DOHH2 (cell line): ENCODE measurements at regions not wholly inside any gene's neighbourhood (a gene's known extent, or its start where the extent isn't known, plus 50 kb on each side); places are given as distances from the start of the nearest gene placed in this dataset.

ENCODE experiments used
- H3F3A ChIP-seq: fragments of 200-600 bp; sonication (generic), shearing (Covaris generic); 2 replicates; pipeline ENCODE4 v1.6.0; 2016; ENCODE audit warnings: antibody characterized with exemption, mild to moderate bottlenecking; ENCODE audit not compliant: control insufficient read depth, insufficient read depth
- H3K27ac ChIP-seq: fragments of 200-600 bp; sonication (generic); 2 replicates; pipeline ENCODE4 v1.5.1; 2014; ENCODE audit warnings: low read depth, mild to moderate bottlenecking, low read length, moderate library complexity
- H3K27me3 ChIP-seq: fragments of 200-600 bp; sonication (generic); 2 replicates; pipeline ENCODE4 v1.6.1; 2014; ENCODE audit warnings: mild to moderate bottlenecking, low read length, mixed read lengths; ENCODE audit not compliant: control insufficient read depth
- H3K36me3 ChIP-seq: fragments of 200-600 bp; sonication (generic); 2 replicates; pipeline ENCODE4 v1.6.1; 2014; ENCODE audit warnings: mild to moderate bottlenecking, low read length, moderate library complexity, mixed read lengths; ENCODE audit not compliant: control insufficient read depth
- H3K4me1 ChIP-seq: fragments of 200-600 bp; sonication (generic); 2 replicates; pipeline ENCODE4 v1.6.1; 2014; ENCODE audit warnings: mild to moderate bottlenecking, low read length, mixed read lengths; ENCODE audit not compliant: control insufficient read depth
- H3K4me2 ChIP-seq: fragments of 200-600 bp; sonication (generic); 2 replicates; pipeline ENCODE4 v1.6.0; 2014; ENCODE audit warnings: mild to moderate bottlenecking, low read length, moderate library complexity
- H3K4me3 ChIP-seq: fragments of 200-600 bp; sonication (generic); 2 replicates; pipeline ENCODE4 v1.5.1; 2014; ENCODE audit warnings: mild to moderate bottlenecking, low read length, mixed read lengths
- H3K79me2 ChIP-seq: fragments of 200-600 bp; sonication (generic); 2 replicates; pipeline ENCODE4 v1.6.1; 2014; ENCODE audit warnings: mild to moderate bottlenecking, low read length, mixed read lengths; ENCODE audit not compliant: control insufficient read depth
- H3K9me2 ChIP-seq: fragments of 200-600 bp; sonication (generic); replicated peaks from 2 replicates; pipeline ENCODE4 v1.6.1; 2014; ENCODE audit warnings: mild to moderate bottlenecking, low read length, mixed read lengths; ENCODE audit not compliant: control insufficient read depth
- H3K9me3 ChIP-seq: fragments of 200-600 bp; sonication (generic); 2 replicates; pipeline ENCODE4 v1.6.1; 2014; ENCODE audit warnings: antibody characterized with exemption, low read length, mixed read lengths; ENCODE audit not compliant: control insufficient read depth, insufficient read depth
- H4K20me1 ChIP-seq: fragments of 200-600 bp; sonication (generic); 2 replicates; pipeline ENCODE4 v1.6.0; 2014; ENCODE audit warnings: low read depth, mild to moderate bottlenecking, antibody characterized with exemption, low read length, moderate library complexity; ENCODE audit not compliant: control insufficient read depth, insufficient read depth
- EZH2phosphoT487 ChIP-seq: fragments of 200-600 bp; sonication (generic); IDR thresholded peaks from 2 replicates; pipeline ENCODE4 v1.6.1; 2017; ENCODE audit warnings: borderline replicate concordance, mild to moderate bottlenecking, antibody characterized with exemption, low read length, moderate library complexity, mixed read lengths
- TF ChIP-seq, protein P1 (sequence below): fragments of 200-600 bp; sonication (generic); IDR thresholded peaks from one replicate; pipeline ENCODE4 v1.5.1; 2014; ENCODE audit warnings: antibody characterized with exemption, mild to moderate bottlenecking, low read depth, low read length; ENCODE audit not compliant: poor library complexity, severe bottlenecking

DNA sequence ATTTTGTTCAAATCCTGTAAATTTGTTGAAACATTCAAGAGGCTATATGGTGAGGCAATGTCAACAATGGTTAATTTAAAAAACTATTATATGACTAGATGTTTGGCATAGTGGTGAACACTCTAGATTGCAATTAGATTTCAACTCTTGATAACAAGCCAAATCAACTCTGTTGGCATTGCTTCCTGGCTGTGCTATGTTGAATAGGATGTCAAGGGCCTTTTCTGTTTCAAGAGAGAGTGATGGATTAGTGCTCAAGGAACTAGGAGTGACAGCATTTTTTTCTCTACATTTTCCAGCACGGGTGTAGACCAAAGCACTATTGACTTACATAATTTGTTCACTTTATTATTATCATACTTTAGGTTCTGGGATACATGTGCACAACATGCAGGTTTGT is 172.4 kb upstream of the KCNH7 start:
- Histone ChIP-seq H4K20me1 (no peaks in the 10 kb centered on the region), H3K79me2 (no peaks in the 10 kb centered on the region), H3K27me3 (no peaks in the 10 kb centered on the region), H3K4me2 (no peak overlapping the region), H3K9me3 (no peaks in the 10 kb centered on the region), H3F3A (no peaks in the 10 kb centered on the region), H3K4me3 (no peak overlapping the region), H3K4me1 (no peaks in the 10 kb centered on the region), H3K9me2 (no peaks in the 10 kb centered on the region), H3K36me3 (no peaks in the 10 kb centered on the region), H3K27ac (no peak overlapping the region)
- TF ChIP-seq EZH2phosphoT487 = no peak
- TF ChIP-seq, protein P1, sequence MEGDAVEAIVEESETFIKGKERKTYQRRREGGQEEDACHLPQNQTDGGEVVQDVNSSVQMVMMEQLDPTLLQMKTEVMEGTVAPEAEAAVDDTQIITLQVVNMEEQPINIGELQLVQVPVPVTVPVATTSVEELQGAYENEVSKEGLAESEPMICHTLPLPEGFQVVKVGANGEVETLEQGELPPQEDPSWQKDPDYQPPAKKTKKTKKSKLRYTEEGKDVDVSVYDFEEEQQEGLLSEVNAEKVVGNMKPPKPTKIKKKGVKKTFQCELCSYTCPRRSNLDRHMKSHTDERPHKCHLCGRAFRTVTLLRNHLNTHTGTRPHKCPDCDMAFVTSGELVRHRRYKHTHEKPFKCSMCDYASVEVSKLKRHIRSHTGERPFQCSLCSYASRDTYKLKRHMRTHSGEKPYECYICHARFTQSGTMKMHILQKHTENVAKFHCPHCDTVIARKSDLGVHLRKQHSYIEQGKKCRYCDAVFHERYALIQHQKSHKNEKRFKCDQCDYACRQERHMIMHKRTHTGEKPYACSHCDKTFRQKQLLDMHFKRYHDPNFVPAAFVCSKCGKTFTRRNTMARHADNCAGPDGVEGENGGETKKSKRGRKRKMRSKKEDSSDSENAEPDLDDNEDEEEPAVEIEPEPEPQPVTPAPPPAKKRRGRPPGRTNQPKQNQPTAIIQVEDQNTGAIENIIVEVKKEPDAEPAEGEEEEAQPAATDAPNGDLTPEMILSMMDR = no peak

DNA sequence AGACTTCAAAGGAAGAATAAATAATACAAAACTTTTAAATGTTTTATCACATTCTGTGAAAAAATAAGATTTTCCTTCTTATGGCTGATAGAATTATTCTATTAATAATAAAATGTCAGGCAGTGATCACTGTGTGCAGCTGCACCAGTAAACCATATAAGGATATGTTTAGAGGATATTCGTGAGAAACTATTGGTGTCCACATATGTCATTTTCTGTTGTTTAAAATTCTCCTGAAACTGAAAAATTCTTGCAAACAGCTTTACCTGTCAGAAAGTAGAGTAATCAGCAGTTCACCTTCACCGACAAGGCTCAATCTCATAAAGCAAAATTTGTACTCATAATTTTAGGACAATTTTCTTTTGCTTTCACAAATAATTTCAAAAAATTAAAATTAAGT is 170.1 kb upstream of the KCNH7 start:
- H3K4me1 ChIP-seq = no peaks in the 10 kb centered on the region
- H3K4me2 ChIP-seq = no peak overlapping the region
- no peaks in the 10 kb centered on the region for H3K9me3 ChIP-seq
- H3K27me3 ChIP-seq = no peaks in the 10 kb centered on the region
- no peak overlapping the region for H3K4me3 ChIP-seq
- H3K36me3 ChIP-seq = no peaks in the 10 kb centered on the region
- no peaks in the 10 kb centered on the region for H3K9me2 ChIP-seq
- no peaks in the 10 kb centered on the region for H3K79me2 ChIP-seq
- TF ChIP-seq EZH2phosphoT487 = no peak
- TF ChIP-seq, protein P1 = no peak
- no peaks in the 10 kb centered on the region for H3F3A ChIP-seq
- H3K27ac ChIP-seq = no peak overlapping the region
- H4K20me1 ChIP-seq = no peaks in the 10 kb centered on the region

DNA sequence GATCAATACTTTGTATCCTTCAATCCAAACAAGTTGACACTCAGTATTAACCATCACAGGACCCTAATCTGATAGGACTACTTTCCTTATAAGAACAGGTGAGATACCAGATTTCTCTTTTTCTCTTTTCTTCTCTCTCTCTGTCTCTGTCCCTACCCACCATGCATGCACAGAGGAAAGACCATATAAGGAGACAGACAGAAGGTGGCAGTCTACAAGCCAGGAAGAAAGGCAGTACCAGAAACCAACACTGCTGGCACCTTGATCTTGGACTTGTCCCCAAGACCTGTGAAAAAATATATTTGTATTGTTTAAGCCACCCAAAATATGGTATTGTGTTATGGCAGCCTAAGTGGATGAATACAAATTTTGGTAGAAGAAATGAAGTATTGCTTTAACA is 156.2 kb upstream of the KCNH7 start:
- H3K4me1 ChIP-seq = no peaks in the 10 kb centered on the region
- no peak for TF ChIP-seq EZH2phosphoT487
- TF ChIP-seq, protein P1 = no peak
- H3K9me3 ChIP-seq = no peaks in the 10 kb centered on the region
- no peak overlapping the region for H3K4me3 ChIP-seq
- no peaks in the 10 kb centered on the region for H4K20me1 ChIP-seq
- no peaks in the 10 kb centered on the region for H3F3A ChIP-seq
- no peak overlapping the region for H3K4me2 ChIP-seq
- H3K79me2 ChIP-seq = no peaks in the 10 kb centered on the region
- H3K27ac ChIP-seq = no peak overlapping the region
- no peaks in the 10 kb centered on the region for H3K27me3 ChIP-seq
- H3K36me3 ChIP-seq = no peaks in the 10 kb centered on the region
- H3K9me2 ChIP-seq = no peaks in the 10 kb centered on the region; the same call in 1 of the 2 replicates

DNA sequence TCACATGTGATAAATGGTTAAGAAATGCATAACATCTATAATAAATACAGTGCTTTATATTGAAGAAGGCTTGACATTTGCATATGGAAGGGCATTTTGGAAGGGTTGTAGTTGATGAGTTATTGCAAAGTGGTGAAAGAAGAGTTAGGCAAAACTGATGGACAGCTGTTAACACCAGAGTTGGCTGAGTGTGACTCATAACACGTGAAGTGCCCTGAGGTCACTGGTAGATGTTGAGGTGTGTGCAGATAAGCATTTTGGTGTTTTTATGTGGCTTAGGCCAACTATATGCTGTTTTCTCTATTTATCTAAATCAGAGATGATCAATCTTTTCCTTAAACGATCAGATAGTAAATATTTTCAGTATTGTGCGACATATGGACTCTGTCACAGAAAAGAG is 154.3 kb upstream of the KCNH7 start:
- Histone ChIP-seq H3K36me3 (no peaks in the 10 kb centered on the region), H3K4me2 (no peak overlapping the region), H3K9me2 (no peaks in the 10 kb centered on the region; the same call in 1 of the 2 replicates), H3K4me3 (no peak overlapping the region), H3F3A (no peaks in the 10 kb centered on the region), H4K20me1 (no peaks in the 10 kb centered on the region), H3K27me3 (no peaks in the 10 kb centered on the region), H3K4me1 (no peaks in the 10 kb centered on the region), H3K27ac (no peak overlapping the region), H3K79me2 (no peaks in the 10 kb centered on the region), H3K9me3 (no peaks in the 10 kb centered on the region)
- TF ChIP-seq, protein P1 = no peak
- no peak for TF ChIP-seq EZH2phosphoT487
